Stimulated activated CD4-positive, alpha-beta T cell treated with anti-CD3 and anti-CD28 coated beads, Interleukin-12 subunit alpha, Interleukin-12 subunit beta, amount 100 ng/mL, for 24 hours (primary cell): ENCODE measurements at regions not wholly inside any gene's neighbourhood (a gene's known extent, or its start where the extent isn't known, plus 50 kb on each side); places are given as distances from the start of the nearest gene placed in this dataset.

Source experiments
- DNase-seq, 2 experiments: peaks; one replicate each; pipeline ENCODE4 v3.0.0-alpha.2; 2020; ENCODE audit warnings: low read depth in 2 of 2

DNA sequence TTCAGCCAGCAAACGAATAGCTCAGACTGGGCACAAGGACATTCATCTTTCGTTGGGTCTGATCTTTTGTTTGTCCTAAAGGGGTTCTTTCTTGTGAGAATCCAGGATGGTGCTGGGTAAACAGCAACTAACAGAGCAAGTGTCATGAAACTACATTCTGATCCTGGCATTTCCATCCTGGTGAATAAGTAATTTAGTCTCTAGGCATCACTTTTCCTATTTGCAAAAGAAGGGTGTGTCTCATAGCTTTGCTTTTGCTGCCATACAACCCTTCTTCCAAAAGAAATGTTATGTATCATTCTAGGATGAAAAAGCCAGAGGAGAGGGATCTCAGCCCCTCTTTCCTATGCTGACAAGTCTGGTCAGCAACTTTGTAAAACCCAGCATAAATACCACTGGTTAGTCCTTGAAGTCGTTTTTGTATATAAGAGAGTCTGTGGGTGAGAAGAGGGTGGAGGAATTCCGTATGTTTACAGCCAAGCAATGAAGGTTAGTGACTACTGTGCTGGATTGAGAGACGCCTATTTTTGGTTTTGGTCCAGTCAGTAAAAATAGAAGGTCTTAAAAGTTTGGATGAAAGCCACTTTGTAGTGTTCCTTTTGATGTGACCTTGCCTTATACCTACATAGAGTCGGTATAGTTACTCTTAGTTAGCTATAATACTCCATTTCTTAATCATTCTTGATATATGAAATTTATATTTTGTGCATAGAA, 88.4 kb upstream of the SLC25A13 start:
- no peak for DNase-seq

GRCh38 chr7:96408881-96409280, 87.0 kb upstream of the SLC25A13 start:
- no peak for DNase-seq

- no peak for DNase-seq
These were observed 85.5 kb upstream of the SLC25A13 start for GRCh38 chr7:96407427-96407826.

- no peak for DNase-seq
These were observed 81.0 kb upstream of the SLC25A13 start for GRCh38 chr7:96402913-96403312.

GRCh38 chr7:96401200-96401599, 79.3 kb upstream of the SLC25A13 start:
- no peak for DNase-seq

DNA sequence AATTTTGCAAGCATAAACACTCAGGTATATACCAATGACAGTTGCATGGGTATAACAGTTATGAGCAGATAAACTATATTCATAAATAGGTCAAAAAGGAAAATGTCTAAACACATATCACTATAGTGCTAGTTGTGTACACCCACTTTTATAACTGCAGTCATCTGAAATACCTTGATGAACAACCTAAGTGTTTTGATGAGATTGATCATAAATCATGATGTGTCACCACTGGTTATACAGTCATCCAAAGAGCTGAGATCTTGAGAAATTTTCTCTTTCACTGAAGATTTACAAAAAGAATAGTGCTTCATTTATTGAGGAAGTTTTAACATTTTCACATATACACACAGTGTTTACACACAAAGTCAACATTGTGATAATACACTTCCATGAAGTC, 78.6 kb upstream of the SLC25A13 start:
- no peak for DNase-seq

- DNase-seq: no peak
These were observed 78.1 kb upstream of the SLC25A13 start for GRCh38 chr7:96400001-96400400.

DNA sequence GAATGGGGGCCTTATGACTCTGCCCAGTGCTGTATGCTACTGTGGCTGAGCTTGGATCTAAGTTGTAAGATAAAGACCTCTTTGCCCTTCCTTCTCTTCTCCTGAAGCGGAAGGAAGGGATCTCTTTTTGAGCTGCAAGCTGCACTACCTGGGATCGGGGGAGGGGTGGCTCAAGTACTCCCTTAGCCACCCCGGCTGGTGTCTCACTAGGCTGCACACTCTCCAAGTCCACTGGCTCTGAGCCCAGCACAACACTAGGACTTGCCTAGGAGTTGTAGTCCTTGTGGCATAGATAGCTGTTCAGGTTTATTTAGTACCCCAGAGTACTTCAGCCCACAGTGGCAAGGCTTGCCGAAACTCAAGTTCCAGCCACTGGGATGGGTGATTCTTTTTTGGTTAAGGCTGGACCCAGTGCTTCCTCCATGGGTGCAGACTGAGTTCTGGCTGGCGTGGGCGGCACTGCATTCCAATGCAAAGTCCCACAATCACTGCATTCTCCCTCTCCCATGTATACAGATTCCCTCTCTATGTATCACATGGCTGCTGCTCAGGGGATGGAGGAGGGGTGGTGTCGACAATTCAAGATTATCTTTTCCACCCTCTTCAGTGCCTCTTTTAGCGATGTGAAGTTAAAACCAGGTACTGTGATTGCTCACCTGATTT, 76.2 kb upstream of the SLC25A13 start:
- DNase-seq: no peak

- DNase-seq: no peak
These were observed 66.9 kb upstream of the SLC25A13 start for GRCh38 chr7:96388620-96389383.

GRCh38 chr7:96388166-96388565, 66.3 kb upstream of the SLC25A13 start:
- no peak for DNase-seq

DNA sequence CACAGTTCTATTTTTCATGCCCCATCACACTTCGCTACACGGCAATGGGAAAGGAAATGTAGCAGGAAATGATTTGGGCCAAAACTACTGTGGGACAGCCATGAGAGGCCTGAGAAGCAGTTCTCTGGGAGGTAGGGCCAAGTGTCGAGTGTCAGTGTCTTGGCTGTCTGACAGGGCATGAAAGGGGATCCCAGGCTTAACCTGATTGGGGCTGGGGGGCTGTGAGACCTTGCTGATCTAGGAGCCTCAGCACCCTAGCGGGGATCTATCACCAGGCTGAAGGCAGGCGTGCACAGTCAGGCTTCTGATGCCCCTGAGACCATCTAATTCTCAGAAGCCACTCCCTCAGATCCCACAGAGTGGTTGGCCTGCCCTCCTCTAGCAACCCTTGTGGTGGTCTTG, 58.2 kb upstream of the SLC25A13 start:
- DNase-seq: no peak

DNA sequence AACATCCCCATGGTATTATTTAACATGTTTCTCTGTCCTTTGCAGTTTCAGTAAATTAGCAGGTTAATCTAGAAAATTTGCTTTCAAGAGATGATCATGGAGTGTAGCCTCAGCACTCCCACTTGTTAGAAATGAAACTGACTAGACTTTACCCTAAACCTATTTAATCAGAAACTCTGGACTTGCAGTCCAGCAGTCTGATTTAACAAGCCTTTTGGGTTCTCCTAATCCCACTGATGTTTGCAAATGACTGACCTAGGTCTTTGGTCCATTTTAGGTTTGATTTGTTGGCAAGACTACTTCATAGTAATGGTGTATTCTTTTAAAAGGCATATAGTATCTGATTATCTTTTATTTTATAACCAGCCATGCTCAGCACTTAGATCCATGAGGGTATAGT, 55.5 kb upstream of the SLC25A13 start:
- DNase-seq: no peak
